Cardiac fibroblast (primary cell): ENCODE measurements at regions not wholly inside any gene's neighbourhood (a gene's known extent, or its start where the extent isn't known, plus 50 kb on each side); places are given as distances from the start of the nearest gene placed in this dataset.

Experiments used
- DNase-seq, 2 donors: peaks; one replicate each; pipeline versions ENCODE4 v3.0.0 to v3.0.0-alpha.2; 2010; ENCODE audit warnings: low read depth in 2 of 2
- H3K4me3 ChIP-seq, 2 donors: replicated peaks in 1 of 2; 1 replicate in 1 of 2; 2 replicates in 1 of 2; pipeline ENCODE4 v1.5.1; 2011; ENCODE audit warnings: low read depth in 2 of 2, low read length in 2 of 2, mild to moderate bottlenecking in 2 of 2, moderate library complexity in 1 of 2
- CTCF ChIP-seq: IDR thresholded peaks from one replicate; pipeline ENCODE4 v1.5.1; 2011; ENCODE audit warnings: low read depth, mild to moderate bottlenecking, low read length, inconsistent platforms

- no peak for DNase-seq
Measured at GRCh38 chr17:70677783-70678647, 508.7 kb downstream of the KCNJ2 start.

GRCh38 chr17:70678889-70679288 lies 509.6 kb downstream of the KCNJ2 start:
- DNase-seq: no peak
- no peak for TF ChIP-seq CTCF
- H3K4me3 ChIP-seq: no peak overlapping the region

More at GRCh38 chr17:70677783-70678647, 508.7 kb downstream of the KCNJ2 start:
- no peak for TF ChIP-seq CTCF
- no peak overlapping the region for H3K4me3 ChIP-seq

GRCh38 chr17:70683936-70684335 lies 514.6 kb downstream of the KCNJ2 start:
- no peak for TF ChIP-seq CTCF
- no peak overlapping the region for H3K4me3 ChIP-seq
- no peak for DNase-seq

- no peak overlapping the region for H3K4me3 ChIP-seq
- TF ChIP-seq CTCF: no peak
- no peak for DNase-seq
Measured at GRCh38 chr17:70687421-70687820, 518.1 kb downstream of the KCNJ2 start.

GRCh38 chr17:70691150-70691549 lies 521.8 kb downstream of the KCNJ2 start:
- no peak for DNase-seq
- H3K4me3 ChIP-seq: no peak overlapping the region
- TF ChIP-seq CTCF: no peak

- DNase-seq: no peak
- no peak for TF ChIP-seq CTCF
- H3K4me3 ChIP-seq: no peak overlapping the region
Measured at GRCh38 chr17:70699408-70699807, 530.1 kb downstream of the KCNJ2 start.

- H3K4me3 ChIP-seq: no peak overlapping the region
- TF ChIP-seq CTCF: no peak
- no peak for DNase-seq
Measured at GRCh38 chr17:70702683-70703255, 533.4 kb downstream of the KCNJ2 start.
